Chondrocyte (in vitro differentiated cells): ENCODE measurements at regions not wholly inside any gene's neighbourhood (a gene's known extent, or its start where the extent isn't known, plus 50 kb on each side); places are given as distances from the start of the nearest gene placed in this dataset.
"Not testable (repeated sequence)": the region's sequence is repeated elsewhere in the genome, so short reads cannot be mapped to it uniquely, and the experiment has no call there.

Experiments
- DNase-seq: peaks from one replicate; pipeline ENCODE4 v3.0.0; 2021; ENCODE audit warnings: mixed read lengths, low spot score
- H3K27ac Mint-ChIP-seq: one replicate; pipeline ENCODE4 v1.8.0; 2021; ENCODE audit warnings: mild to moderate bottlenecking, moderate library complexity, mixed read lengths; ENCODE audit not compliant: unreplicated experiment
- H3K27me3 Mint-ChIP-seq: 2 replicates; pipeline ENCODE4 v1.8.0; 2021; ENCODE audit warnings: low read depth, mixed read lengths
- H3K36me3 Mint-ChIP-seq: 2 replicates; pipeline ENCODE4 v1.8.0; 2021; ENCODE audit warnings: low read depth, mixed read lengths
- H3K4me1 Mint-ChIP-seq: 2 replicates; pipeline ENCODE4 v1.8.0; 2021; ENCODE audit warnings: low read depth, mild to moderate bottlenecking, mixed read lengths
- H3K4me3 Mint-ChIP-seq: one replicate; pipeline ENCODE4 v1.8.0; 2021; ENCODE audit warnings: mild to moderate bottlenecking, moderate library complexity, mixed read lengths; ENCODE audit not compliant: unreplicated experiment
- H3K9me3 Mint-ChIP-seq: 2 replicates; pipeline ENCODE4 v1.8.0; 2021; ENCODE audit warnings: low read depth, mixed read lengths
- TF ChIP-seq, protein P1 (sequence below): fragments of 200-600 bp; sonication (generic); IDR thresholded peaks from 2 replicates; pipeline ENCODE4 v1.5.0; 2021; ENCODE audit warnings: antibody characterized with exemption, mild to moderate bottlenecking, moderate library complexity

- no peaks in the 10 kb centered on the region for H3K36me3 Mint-ChIP-seq
- no peak for DNase-seq
- TF ChIP-seq, protein P1, sequence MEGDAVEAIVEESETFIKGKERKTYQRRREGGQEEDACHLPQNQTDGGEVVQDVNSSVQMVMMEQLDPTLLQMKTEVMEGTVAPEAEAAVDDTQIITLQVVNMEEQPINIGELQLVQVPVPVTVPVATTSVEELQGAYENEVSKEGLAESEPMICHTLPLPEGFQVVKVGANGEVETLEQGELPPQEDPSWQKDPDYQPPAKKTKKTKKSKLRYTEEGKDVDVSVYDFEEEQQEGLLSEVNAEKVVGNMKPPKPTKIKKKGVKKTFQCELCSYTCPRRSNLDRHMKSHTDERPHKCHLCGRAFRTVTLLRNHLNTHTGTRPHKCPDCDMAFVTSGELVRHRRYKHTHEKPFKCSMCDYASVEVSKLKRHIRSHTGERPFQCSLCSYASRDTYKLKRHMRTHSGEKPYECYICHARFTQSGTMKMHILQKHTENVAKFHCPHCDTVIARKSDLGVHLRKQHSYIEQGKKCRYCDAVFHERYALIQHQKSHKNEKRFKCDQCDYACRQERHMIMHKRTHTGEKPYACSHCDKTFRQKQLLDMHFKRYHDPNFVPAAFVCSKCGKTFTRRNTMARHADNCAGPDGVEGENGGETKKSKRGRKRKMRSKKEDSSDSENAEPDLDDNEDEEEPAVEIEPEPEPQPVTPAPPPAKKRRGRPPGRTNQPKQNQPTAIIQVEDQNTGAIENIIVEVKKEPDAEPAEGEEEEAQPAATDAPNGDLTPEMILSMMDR, result no peak
- no peaks in the 10 kb centered on the region for H3K27me3 Mint-ChIP-seq
- H3K27ac Mint-ChIP-seq, result no peak overlapping the region
- H3K4me1 Mint-ChIP-seq, result no peaks in the 10 kb centered on the region
- no peaks in the 10 kb centered on the region for H3K9me3 Mint-ChIP-seq
- no peak overlapping the region for H3K4me3 Mint-ChIP-seq
Measured at GRCh38 chr3:118538187-118538586, 496.5 kb downstream of the IGSF11 start.

- not testable (repeated sequence) for H3K27me3 Mint-ChIP-seq, DNase-seq, H3K9me3 Mint-ChIP-seq, H3K36me3 Mint-ChIP-seq, H3K27ac Mint-ChIP-seq, H3K4me3 Mint-ChIP-seq, H3K4me1 Mint-ChIP-seq
Measured at GRCh38 chr3:118539820-118540447, 494.7 kb downstream of the IGSF11 start.

GRCh38 chr3:118540448-118540821 lies 494.2 kb downstream of the IGSF11 start:
- not testable (repeated sequence) for H3K9me3 Mint-ChIP-seq, H3K4me3 Mint-ChIP-seq

GRCh38 chr3:118540826-118541225 lies 493.8 kb downstream of the IGSF11 start:
- H3K4me1 Mint-ChIP-seq, result no peaks in the 10 kb centered on the region
- H3K27me3 Mint-ChIP-seq, result no peaks in the 10 kb centered on the region
- H3K4me3 Mint-ChIP-seq, result no peak overlapping the region
- no peaks in the 10 kb centered on the region for H3K9me3 Mint-ChIP-seq
- H3K27ac Mint-ChIP-seq, result no peak overlapping the region
- H3K36me3 Mint-ChIP-seq, result no peaks in the 10 kb centered on the region
- no peak for DNase-seq
- TF ChIP-seq, protein P1, result no peak

More at GRCh38 chr3:118540448-118540821, 494.2 kb downstream of the IGSF11 start:
- DNase-seq, H3K27me3 Mint-ChIP-seq, H3K27ac Mint-ChIP-seq, H3K4me1 Mint-ChIP-seq, H3K36me3 Mint-ChIP-seq: not testable (repeated sequence)

DNA sequence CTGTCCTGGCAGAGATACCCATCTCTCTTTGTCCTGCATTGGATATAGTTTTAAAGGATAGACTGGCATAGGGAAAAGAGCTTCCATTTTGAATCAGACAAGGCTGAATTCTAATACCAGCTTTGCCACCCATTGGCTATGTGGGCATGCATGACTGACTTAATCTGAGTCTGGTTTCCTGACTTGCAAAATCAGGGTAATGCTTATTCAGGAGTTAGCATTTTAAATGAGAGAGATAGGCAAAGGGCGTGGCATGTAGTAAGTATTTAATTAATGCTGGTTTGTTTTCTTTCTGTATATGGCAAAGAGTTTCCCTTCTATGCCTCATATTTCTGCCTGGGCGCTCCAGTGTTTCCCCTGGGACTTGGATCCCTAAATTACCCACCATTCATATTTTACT lies 492.9 kb downstream of the IGSF11 start:
- no peaks in the 10 kb centered on the region for H3K36me3 Mint-ChIP-seq
- no peak overlapping the region for H3K4me3 Mint-ChIP-seq
- TF ChIP-seq, protein P1, result no peak
- H3K9me3 Mint-ChIP-seq, result no peaks in the 10 kb centered on the region
- H3K4me1 Mint-ChIP-seq, result no peaks in the 10 kb centered on the region
- H3K27me3 Mint-ChIP-seq, result no peaks in the 10 kb centered on the region
- DNase-seq, result no peak
- no peak overlapping the region for H3K27ac Mint-ChIP-seq

- H3K27me3 Mint-ChIP-seq, result no peaks in the 10 kb centered on the region
- no peaks in the 10 kb centered on the region for H3K36me3 Mint-ChIP-seq
- no peaks in the 10 kb centered on the region for H3K9me3 Mint-ChIP-seq
- H3K4me1 Mint-ChIP-seq, result no peaks in the 10 kb centered on the region
- H3K4me3 Mint-ChIP-seq, result no peak overlapping the region
- TF ChIP-seq, protein P1, result no peak
- no peak for DNase-seq
- H3K27ac Mint-ChIP-seq, result no peak overlapping the region
Measured at GRCh38 chr3:118543832-118544231, 490.8 kb downstream of the IGSF11 start.
